ENCODE measurements at regions not wholly inside any gene's neighbourhood (a gene's known extent, or its start where the extent isn't known, plus 50 kb on each side); places are given as distances from the start of the nearest gene placed in this dataset.
"Not testable (repeated sequence)": the region's sequence is repeated elsewhere in the genome, so short reads cannot be mapped to it uniquely, and the experiment has no call there.

DNA sequence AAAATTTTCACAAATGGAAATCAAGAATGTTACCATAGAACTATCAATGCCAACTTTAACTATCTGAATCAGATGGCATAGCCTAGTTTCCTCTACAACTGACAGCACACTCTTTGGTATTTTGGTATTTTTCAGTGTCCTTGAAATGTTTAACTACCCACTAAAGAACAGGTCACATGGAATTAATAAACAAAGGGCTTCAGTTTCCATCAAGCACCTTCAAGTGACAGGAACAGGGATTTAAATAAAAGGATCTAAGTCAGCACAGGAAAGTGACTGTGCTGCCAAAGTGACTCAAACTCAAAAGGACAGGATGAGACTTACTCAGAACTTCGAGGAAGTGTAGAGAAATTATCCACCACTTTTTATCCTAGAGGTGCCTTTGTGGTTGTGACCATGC is 117.2 kb downstream of the FAM72B start:
- TF ChIP-seq, protein P1, sequence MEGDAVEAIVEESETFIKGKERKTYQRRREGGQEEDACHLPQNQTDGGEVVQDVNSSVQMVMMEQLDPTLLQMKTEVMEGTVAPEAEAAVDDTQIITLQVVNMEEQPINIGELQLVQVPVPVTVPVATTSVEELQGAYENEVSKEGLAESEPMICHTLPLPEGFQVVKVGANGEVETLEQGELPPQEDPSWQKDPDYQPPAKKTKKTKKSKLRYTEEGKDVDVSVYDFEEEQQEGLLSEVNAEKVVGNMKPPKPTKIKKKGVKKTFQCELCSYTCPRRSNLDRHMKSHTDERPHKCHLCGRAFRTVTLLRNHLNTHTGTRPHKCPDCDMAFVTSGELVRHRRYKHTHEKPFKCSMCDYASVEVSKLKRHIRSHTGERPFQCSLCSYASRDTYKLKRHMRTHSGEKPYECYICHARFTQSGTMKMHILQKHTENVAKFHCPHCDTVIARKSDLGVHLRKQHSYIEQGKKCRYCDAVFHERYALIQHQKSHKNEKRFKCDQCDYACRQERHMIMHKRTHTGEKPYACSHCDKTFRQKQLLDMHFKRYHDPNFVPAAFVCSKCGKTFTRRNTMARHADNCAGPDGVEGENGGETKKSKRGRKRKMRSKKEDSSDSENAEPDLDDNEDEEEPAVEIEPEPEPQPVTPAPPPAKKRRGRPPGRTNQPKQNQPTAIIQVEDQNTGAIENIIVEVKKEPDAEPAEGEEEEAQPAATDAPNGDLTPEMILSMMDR (conservative IDR thresholded peaks at IDR 0.05; ENCODE audit: low read length), result not testable (repeated sequence)
- TF ChIP-seq EZH2phosphoT487 (IDR thresholded peaks at IDR 0.05; ENCODE audit: borderline replicate concordance), result not testable (repeated sequence)

Measured in Loucy (cell line).